Neuronal stem cell (in vitro differentiated cells): ENCODE measurements at regions not wholly inside any gene's neighbourhood (a gene's known extent, or its start where the extent isn't known, plus 50 kb on each side); places are given as distances from the start of the nearest gene placed in this dataset.

Source experiments
- DNase-seq: peaks from one replicate; pipeline ENCODE4 v3.0.0-alpha.2; 2013; ENCODE audit warnings: low spot score
- H2AFZ ChIP-seq: one replicate; pipeline ENCODE4 v1.6.1; 2013; ENCODE audit warnings: mild to moderate bottlenecking, low read length, inconsistent platforms
- H2AK5ac ChIP-seq: 2 replicates; pipeline ENCODE4 v1.6.1; 2013; ENCODE audit warnings: low read depth, mild to moderate bottlenecking, inconsistent platforms, low read length, moderate library complexity, mixed read lengths
- H2BK120ac ChIP-seq: 2 replicates; pipeline ENCODE4 v1.6.1; 2013; ENCODE audit warnings: low read depth, mild to moderate bottlenecking, inconsistent platforms, low read length, moderate library complexity, mixed read lengths
- H2BK12ac ChIP-seq: one replicate; pipeline ENCODE4 v1.6.1; 2013; ENCODE audit warnings: low read length, inconsistent platforms
- H2BK15ac ChIP-seq: 2 replicates; pipeline ENCODE4 v1.6.1; 2013; ENCODE audit warnings: mild to moderate bottlenecking, low read length, inconsistent platforms, mixed read lengths
- H2BK5ac ChIP-seq: one replicate; pipeline ENCODE4 v1.6.1; 2013; ENCODE audit warnings: inconsistent platforms, mild to moderate bottlenecking, low read length, moderate library complexity
- H3K14ac ChIP-seq: one replicate; pipeline ENCODE4 v1.6.1; 2013; ENCODE audit warnings: low read length, inconsistent platforms
- H3K18ac ChIP-seq: 2 replicates; pipeline ENCODE4 v1.6.1; 2013; ENCODE audit warnings: low read length, inconsistent platforms
- H3K23ac ChIP-seq: 2 replicates; pipeline ENCODE4 v1.6.1; 2013; ENCODE audit warnings: low read depth, mild to moderate bottlenecking, mixed read lengths, low read length, inconsistent platforms; ENCODE audit not compliant: poor library complexity
- H3K27ac ChIP-seq: replicated peaks from 3 replicates; pipeline ENCODE4 v1.5.1; 2013; ENCODE audit warnings: low read length, inconsistent platforms
- H3K27me3 ChIP-seq, 3 experiments: 2 replicates each; pipeline ENCODE4 v1.6.1; 2013; ENCODE audit warnings: low read length in 3 of 3, mild to moderate bottlenecking in 2 of 3, inconsistent platforms in 1 of 3, low read depth in 1 of 3, mixed read lengths in 1 of 3, moderate library complexity in 1 of 3; ENCODE audit not compliant: control insufficient read depth in 3 of 3, insufficient read depth in 3 of 3
- H3K36me3 ChIP-seq, 2 donors: replicated peaks in 1 of 2; 2 replicates each; pipeline ENCODE4 v1.6.1; 2013; ENCODE audit warnings: low read length in 2 of 2; ENCODE audit not compliant: control insufficient read depth in 2 of 2, insufficient read depth in 2 of 2
- H3K4ac ChIP-seq: 2 replicates; pipeline ENCODE4 v1.6.1; 2013; ENCODE audit warnings: inconsistent platforms, mild to moderate bottlenecking, low read length, moderate library complexity
- H3K4me1 ChIP-seq, 2 donors: 1 replicate in 1 of 2; 2 replicates in 1 of 2; pipeline ENCODE4 v1.6.1; 2013; ENCODE audit warnings: low read length in 2 of 2, low read depth in 1 of 2; ENCODE audit not compliant: control insufficient read depth in 2 of 2, insufficient read depth in 1 of 2
- H3K4me2 ChIP-seq: one replicate; pipeline ENCODE4 v1.6.1; 2013; ENCODE audit warnings: mild to moderate bottlenecking, low read length, inconsistent platforms; ENCODE audit not compliant: insufficient read depth, poor library complexity, severe bottlenecking
- H3K4me3 ChIP-seq, 2 donors: 2 replicates each; pipeline ENCODE4 v1.5.1; 2013; ENCODE audit warnings: low read length in 2 of 2, mild to moderate bottlenecking in 2 of 2, inconsistent platforms in 1 of 2, moderate library complexity in 1 of 2
- H3K79me1 ChIP-seq: one replicate; pipeline ENCODE4 v1.6.1; 2013; ENCODE audit warnings: low read depth, mild to moderate bottlenecking, inconsistent platforms, low read length, moderate library complexity
- H3K9ac ChIP-seq: one replicate; pipeline ENCODE4 v1.6.1; 2013; ENCODE audit warnings: mild to moderate bottlenecking, low read depth, low read length, inconsistent platforms; ENCODE audit not compliant: poor library complexity
- H3K9me3 ChIP-seq, 2 donors: replicated peaks in 1 of 2; 2 replicates each; pipeline versions ENCODE3 to v1.6.1; 2013; ENCODE audit warnings: low read length in 2 of 2, mild to moderate bottlenecking in 2 of 2, inconsistent platforms in 1 of 2, low read depth in 1 of 2, mixed read lengths in 1 of 2, moderate library complexity in 1 of 2; ENCODE audit not compliant: control insufficient read depth in 2 of 2, insufficient read depth in 1 of 2
- H4K8ac ChIP-seq: one replicate; pipeline ENCODE4 v1.6.1; 2013; ENCODE audit warnings: low read depth, mild to moderate bottlenecking, inconsistent platforms, low read length, moderate library complexity
- H4K91ac ChIP-seq: one replicate; pipeline ENCODE4 v1.6.1; 2013; ENCODE audit warnings: low read length, low read depth, mild to moderate bottlenecking, inconsistent platforms; ENCODE audit not compliant: poor library complexity
- WGBS, 2 donors: extraction: QIAGEN DNeasy Blood & Tissue Kit; methylation state at CpG; one replicate each; pipeline ENCODE4 v1.1.7; 2013; ENCODE audit warnings: missing lambda C conversion rate in 2 of 2, mixed read lengths in 1 of 2; ENCODE audit not compliant: insufficient read length in 2 of 2, insufficient replicate concordance in 1 of 2; ENCODE audit errors: extremely low coverage in 2 of 2; 5-methylcytosine and 5-hydroxymethylcytosine counted together

GRCh38 chr5:37933576-37933975 lies 93.7 kb upstream of the GDNF start:
- H3K9me3 ChIP-seq = no peaks in the 10 kb centered on the region
- H2AK5ac ChIP-seq = no peak overlapping the region
- no CpG with 5 or more reads among the region's 7 CpGs for WGBS, 2 donors
- H3K4me2 ChIP-seq = no peak overlapping the region
- no peak overlapping the region for H3K4ac ChIP-seq
- H3K9ac ChIP-seq = no peak overlapping the region
- no peak overlapping the region for H3K14ac ChIP-seq
- DNase-seq = no peak
- H3K23ac ChIP-seq = no peak overlapping the region
- H2BK5ac ChIP-seq = no peak overlapping the region
- H3K27ac ChIP-seq = no peak overlapping the region
- no peak overlapping the region for H4K8ac ChIP-seq
- H4K91ac ChIP-seq = no peak overlapping the region
- H3K36me3 ChIP-seq = no peaks in the 10 kb centered on the region
- no peaks in the 10 kb centered on the region for H3K79me1 ChIP-seq
- H2BK120ac ChIP-seq = no peak overlapping the region
- H2BK12ac ChIP-seq = no peak overlapping the region
- peaks cover 0 to 3% of the 10 kb centered on the region in 2 donors for H3K4me1 ChIP-seq
- H3K4me3 ChIP-seq = no peak overlapping the region
- H2BK15ac ChIP-seq = no peak overlapping the region
- H3K18ac ChIP-seq = no peak overlapping the region
- H2AFZ ChIP-seq = no peak overlapping the region
- no peaks in the 10 kb centered on the region for H3K27me3 ChIP-seq

GRCh38 chr5:37932450-37932849 lies 92.6 kb upstream of the GDNF start:
- Histone ChIP-seq H2AFZ (no peak overlapping the region), H3K18ac (no peak overlapping the region)
- WGBS, 2 donors = no CpG with 5 or more reads among the region's 3 CpGs

GRCh38 chr5:37931541-37931940 lies 91.7 kb upstream of the GDNF start:
- H3K36me3 ChIP-seq = no peaks in the 10 kb centered on the region
- no peaks in the 10 kb centered on the region for H3K9me3 ChIP-seq
- no peak overlapping the region for H3K4ac ChIP-seq
- no peak overlapping the region for H3K18ac ChIP-seq
- no peak for DNase-seq
- H2AFZ ChIP-seq = no peak overlapping the region
- no peak overlapping the region for H4K8ac ChIP-seq
- H3K4me1 ChIP-seq = no peaks in the 10 kb centered on the region
- no peak overlapping the region for H2BK5ac ChIP-seq
- no peak overlapping the region for H3K9ac ChIP-seq
- no peak overlapping the region for H2BK12ac ChIP-seq
- H3K4me3 ChIP-seq = no peak overlapping the region
- H3K14ac ChIP-seq = no peak overlapping the region
- H2AK5ac ChIP-seq = no peak overlapping the region
- no peak overlapping the region for H3K4me2 ChIP-seq
- no peak overlapping the region for H2BK120ac ChIP-seq
- no peaks in the 10 kb centered on the region for H3K27me3 ChIP-seq
- no CpG with 5 or more reads among the region's 2 CpGs for WGBS, 2 donors
- no peak overlapping the region for H3K27ac ChIP-seq
- no peak overlapping the region for H3K23ac ChIP-seq
- no peaks in the 10 kb centered on the region for H3K79me1 ChIP-seq
- H2BK15ac ChIP-seq = no peak overlapping the region
- no peak overlapping the region for H4K91ac ChIP-seq

More at GRCh38 chr5:37932450-37932849, 92.6 kb upstream of the GDNF start:
- DNase-seq = no peak
- no peaks in the 10 kb centered on the region for H3K79me1 ChIP-seq
- H2AK5ac ChIP-seq = no peak overlapping the region
- no peaks in the 10 kb centered on the region for H3K27me3 ChIP-seq
- no peak overlapping the region for H3K4me2 ChIP-seq
- H3K23ac ChIP-seq = no peak overlapping the region
- no peak overlapping the region for H2BK5ac ChIP-seq
- H3K4me1 ChIP-seq = no peaks in the 10 kb centered on the region
- no peaks in the 10 kb centered on the region for H3K9me3 ChIP-seq
- no peaks in the 10 kb centered on the region for H3K36me3 ChIP-seq
- H3K14ac ChIP-seq = no peak overlapping the region
- H3K9ac ChIP-seq = no peak overlapping the region
- H2BK15ac ChIP-seq = no peak overlapping the region
- H3K27ac ChIP-seq = no peak overlapping the region
- no peak overlapping the region for H2BK120ac ChIP-seq
- H4K91ac ChIP-seq = no peak overlapping the region
- H3K4ac ChIP-seq = no peak overlapping the region
- no peak overlapping the region for H2BK12ac ChIP-seq
- no peak overlapping the region for H4K8ac ChIP-seq
- no peak overlapping the region for H3K4me3 ChIP-seq

- Histone ChIP-seq H3K27me3 (no peaks in the 10 kb centered on the region), H3K18ac (no peak overlapping the region), H2AK5ac (no peak overlapping the region), H4K8ac (no peak overlapping the region), H4K91ac (no peak overlapping the region), H3K23ac (no peak overlapping the region), H3K27ac (no peak overlapping the region), H2BK120ac (no peak overlapping the region), H2BK5ac (no peak overlapping the region), H3K4ac (no peak overlapping the region), H3K9ac (no peak overlapping the region), H2BK12ac (no peak overlapping the region), H3K4me1 (no peaks in the 10 kb centered on the region), H3K4me2 (no peak overlapping the region), H3K79me1 (no peaks in the 10 kb centered on the region), H2AFZ (no peak overlapping the region), H3K14ac (no peak overlapping the region), H3K4me3 (no peak overlapping the region), H3K9me3 (no peaks in the 10 kb centered on the region), H2BK15ac (no peak overlapping the region), H3K36me3 (no peaks in the 10 kb centered on the region)
- WGBS, 2 donors = no CpG with 5 or more reads among the region's 2 CpGs
- no peak for DNase-seq
Measured at GRCh38 chr5:37930350-37930749, 90.5 kb upstream of the GDNF start.
